ENCODE measurements at regions not wholly inside any gene's neighbourhood (a gene's known extent, or its start where the extent isn't known, plus 50 kb on each side); places are given as distances from the start of the nearest gene placed in this dataset.

GRCh38 chr12:61854902-61855301 lies 405.3 kb upstream of the USP15 start:
- no peak for FAIRE-seq

GRCh38 chr12:61857968-61858367 lies 402.2 kb upstream of the USP15 start:
- FAIRE-seq, result no peak

- no peak for FAIRE-seq
These were observed 399.8 kb upstream of the USP15 start for GRCh38 chr12:61860451-61860850.

GRCh38 chr12:61862986-61863385 lies 397.2 kb upstream of the USP15 start:
- no peak for FAIRE-seq

- no peak for FAIRE-seq
These were observed 396.4 kb upstream of the USP15 start for GRCh38 chr12:61863811-61864210.

GRCh38 chr12:61869796-61870195 lies 390.4 kb upstream of the USP15 start:
- FAIRE-seq, result no peak

- FAIRE-seq, result no peak
These were observed 389.3 kb upstream of the USP15 start for GRCh38 chr12:61870658-61871484.

GRCh38 chr12:61871485-61871810 lies 388.8 kb upstream of the USP15 start:
- FAIRE-seq, result no peak

GRCh38 chr12:61879229-61879628 lies 381.0 kb upstream of the USP15 start:
- no peak for FAIRE-seq

GRCh38 chr12:61880186-61880585 lies 380.0 kb upstream of the USP15 start:
- no peak for FAIRE-seq

GRCh38 chr12:61891632-61892031 lies 368.6 kb upstream of the USP15 start:
- FAIRE-seq, result no peak

GRCh38 chr12:61894168-61894567 lies 366.0 kb upstream of the USP15 start:
- no peak for FAIRE-seq

GRCh38 chr12:61896436-61896835 lies 363.8 kb upstream of the USP15 start:
- no peak for FAIRE-seq

- FAIRE-seq, result no peak
These were observed 357.8 kb upstream of the USP15 start for GRCh38 chr12:61902403-61902802.

GRCh38 chr12:61911113-61911512 lies 349.1 kb upstream of the USP15 start:
- FAIRE-seq, result no peak

- FAIRE-seq, result no peak
These were observed 344.8 kb upstream of the USP15 start for GRCh38 chr12:61915420-61915819.

GRCh38 chr12:61916831-61917230 lies 343.4 kb upstream of the USP15 start:
- FAIRE-seq, result no peak

- FAIRE-seq, result no peak
These were observed 340.5 kb upstream of the USP15 start for GRCh38 chr12:61919686-61920085.

- FAIRE-seq, result no peak
These were observed 340.0 kb upstream of the USP15 start for GRCh38 chr12:61920230-61920629.

- FAIRE-seq, result no peak
These were observed 337.1 kb upstream of the USP15 start for GRCh38 chr12:61923152-61923551.

GRCh38 chr12:61934564-61934963 lies 325.6 kb upstream of the USP15 start:
- no peak for FAIRE-seq

- FAIRE-seq, result no peak
These were observed 320.2 kb upstream of the USP15 start for GRCh38 chr12:61939977-61940376.

- FAIRE-seq, result no peak
These were observed 303.7 kb upstream of the USP15 start for GRCh38 chr12:61956545-61956944.

- no peak for FAIRE-seq
These were observed 285.7 kb upstream of the USP15 start for GRCh38 chr12:61974461-61974860.

GRCh38 chr12:61985830-61986229 lies 274.4 kb upstream of the USP15 start:
- no peak for FAIRE-seq

Data from TTC549 (cell line).